ENCODE measurements at regions not wholly inside any gene's neighbourhood (a gene's known extent, or its start where the extent isn't known, plus 50 kb on each side); places are given as distances from the start of the nearest gene placed in this dataset.

DNA sequence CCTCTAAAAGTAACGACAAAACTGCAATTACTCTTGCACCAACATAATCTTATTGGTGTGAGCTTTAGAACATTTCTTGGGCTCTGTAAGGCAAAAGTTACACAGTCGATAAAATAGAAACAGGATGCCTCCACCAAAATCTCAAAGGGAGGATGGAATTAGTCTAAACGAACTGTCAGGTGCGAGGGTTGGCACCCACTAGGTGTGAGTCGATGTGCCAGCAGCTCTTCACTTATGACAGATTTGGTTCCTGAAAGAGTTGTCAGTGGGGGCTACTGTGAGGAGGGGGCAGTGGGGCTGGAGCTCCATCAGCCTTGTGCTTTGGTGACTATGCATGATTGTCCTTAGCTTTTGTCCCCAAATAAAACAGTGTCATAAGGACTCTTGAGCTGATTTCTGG is 422.9 kb downstream of the TMEM114 start:
- TF ChIP-seq, protein P1, sequence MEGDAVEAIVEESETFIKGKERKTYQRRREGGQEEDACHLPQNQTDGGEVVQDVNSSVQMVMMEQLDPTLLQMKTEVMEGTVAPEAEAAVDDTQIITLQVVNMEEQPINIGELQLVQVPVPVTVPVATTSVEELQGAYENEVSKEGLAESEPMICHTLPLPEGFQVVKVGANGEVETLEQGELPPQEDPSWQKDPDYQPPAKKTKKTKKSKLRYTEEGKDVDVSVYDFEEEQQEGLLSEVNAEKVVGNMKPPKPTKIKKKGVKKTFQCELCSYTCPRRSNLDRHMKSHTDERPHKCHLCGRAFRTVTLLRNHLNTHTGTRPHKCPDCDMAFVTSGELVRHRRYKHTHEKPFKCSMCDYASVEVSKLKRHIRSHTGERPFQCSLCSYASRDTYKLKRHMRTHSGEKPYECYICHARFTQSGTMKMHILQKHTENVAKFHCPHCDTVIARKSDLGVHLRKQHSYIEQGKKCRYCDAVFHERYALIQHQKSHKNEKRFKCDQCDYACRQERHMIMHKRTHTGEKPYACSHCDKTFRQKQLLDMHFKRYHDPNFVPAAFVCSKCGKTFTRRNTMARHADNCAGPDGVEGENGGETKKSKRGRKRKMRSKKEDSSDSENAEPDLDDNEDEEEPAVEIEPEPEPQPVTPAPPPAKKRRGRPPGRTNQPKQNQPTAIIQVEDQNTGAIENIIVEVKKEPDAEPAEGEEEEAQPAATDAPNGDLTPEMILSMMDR (IDR thresholded peaks at IDR 0.05), result no peak
- no peak for TF ChIP-seq POLR2AphosphoS5 (IDR thresholded peaks at IDR 0.05; ENCODE audit: insufficient read depth in 1 of 2, low read depth in 1 of 2)

All from vagina (tissue), 2 donors.